ENCODE measurements at regions not wholly inside any gene's neighbourhood (a gene's known extent, or its start where the extent isn't known, plus 50 kb on each side); places are given as distances from the start of the nearest gene placed in this dataset.

DNA sequence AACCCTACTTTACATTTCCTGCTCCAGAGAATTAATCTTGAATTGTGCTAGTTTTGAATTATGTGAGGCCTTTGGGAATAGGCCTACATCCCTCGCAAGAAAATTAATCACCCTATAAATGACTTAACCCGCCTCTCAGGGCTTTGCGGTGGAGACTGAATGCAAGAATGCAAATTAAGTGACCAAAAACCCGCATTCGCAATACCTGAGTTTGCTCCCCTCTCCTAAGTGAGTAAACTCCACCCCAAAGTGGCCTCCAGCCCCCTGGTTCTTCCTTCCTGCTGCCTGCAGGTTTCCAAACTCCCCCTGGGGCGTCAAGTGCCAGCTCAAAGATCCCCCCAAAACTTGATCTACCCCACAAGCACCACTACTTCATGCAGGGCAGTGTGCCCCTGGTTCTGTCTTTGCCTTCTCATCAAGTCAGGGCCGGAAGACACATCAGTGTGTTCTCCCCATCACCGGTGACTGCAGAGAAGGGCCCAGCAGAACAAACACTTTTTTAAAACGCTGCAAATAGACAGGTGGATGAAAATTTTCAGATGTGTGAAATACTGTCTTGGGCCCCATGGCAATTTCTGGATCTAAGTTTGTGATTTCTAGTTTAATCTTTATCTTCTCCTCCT lies 644.7 kb downstream of the VRK1 start:
- intact Hi-C loops (cut with DNase I), result no loop called here

DNA sequence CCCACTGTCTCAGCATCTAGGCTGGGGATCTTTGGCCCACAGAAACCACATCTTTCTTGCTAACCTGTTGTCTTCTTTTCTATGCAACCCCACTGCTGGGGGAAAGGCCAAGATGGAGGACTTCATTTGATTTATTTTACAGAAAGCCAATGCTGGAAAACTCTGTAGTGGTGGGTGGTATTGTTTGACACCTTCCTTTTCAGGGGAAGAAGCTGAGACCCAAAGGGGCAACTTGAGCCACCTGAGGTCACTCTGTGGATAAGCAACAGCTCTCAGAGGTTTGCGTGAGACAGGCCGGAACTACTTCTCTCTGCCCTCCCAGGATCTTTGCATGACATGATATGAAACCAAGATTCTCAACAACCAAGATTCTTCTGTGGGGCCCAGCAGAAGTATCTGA lies 645.2 kb downstream of the VRK1 start:
- DNase-seq (ENCODE audit: low spot score), result no peak
- intact Hi-C loops (cut with DNase I), result no loop called here

More for the DNA sequence above, 644.7 kb downstream of the VRK1 start:
- no peak for DNase-seq (ENCODE audit: low spot score)

DNA sequence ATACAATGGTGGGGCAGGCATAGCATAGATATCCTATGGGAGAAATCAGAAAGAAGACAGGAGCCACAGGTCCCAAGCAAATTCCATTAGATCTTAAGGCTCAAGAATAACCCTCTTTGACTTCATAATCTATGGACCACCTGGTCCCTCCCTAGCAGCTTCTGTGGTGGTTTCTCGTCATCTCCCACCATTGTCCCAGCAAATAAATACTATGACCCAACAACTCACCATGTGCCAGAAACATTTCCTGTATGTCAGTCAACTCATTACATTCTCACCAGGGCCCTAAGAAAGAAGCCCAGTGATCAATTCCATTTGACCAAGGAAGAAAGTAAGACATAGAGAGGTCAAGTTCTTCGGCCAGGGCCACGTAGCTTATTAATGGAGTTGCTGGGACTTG lies 646.2 kb downstream of the VRK1 start:
- DNase-seq (ENCODE audit: low spot score), result no peak
- intact Hi-C loops (cut with DNase I), result no loop called here

DNA sequence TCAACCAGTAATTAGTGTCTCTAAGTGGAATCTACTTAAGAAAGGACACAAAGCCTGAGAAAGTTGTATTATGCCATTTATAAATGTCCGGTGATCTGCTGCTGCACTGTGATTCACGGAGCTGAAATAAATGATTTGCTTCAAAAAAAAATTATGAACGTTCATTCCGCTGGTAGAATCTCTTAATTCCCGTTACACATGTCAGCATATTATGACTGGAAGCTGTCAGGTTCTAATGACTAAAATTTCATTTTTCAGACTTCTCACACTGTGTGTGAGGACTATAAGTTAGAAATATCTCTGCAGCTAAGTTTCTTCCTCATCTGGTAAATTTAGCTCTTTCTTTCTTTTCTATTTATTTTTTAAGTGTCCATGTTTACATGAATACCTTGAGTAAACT lies 647.1 kb downstream of the VRK1 start:
- intact Hi-C loops (cut with DNase I), result no loop called here
- no peak for DNase-seq (ENCODE audit: low spot score)

DNA sequence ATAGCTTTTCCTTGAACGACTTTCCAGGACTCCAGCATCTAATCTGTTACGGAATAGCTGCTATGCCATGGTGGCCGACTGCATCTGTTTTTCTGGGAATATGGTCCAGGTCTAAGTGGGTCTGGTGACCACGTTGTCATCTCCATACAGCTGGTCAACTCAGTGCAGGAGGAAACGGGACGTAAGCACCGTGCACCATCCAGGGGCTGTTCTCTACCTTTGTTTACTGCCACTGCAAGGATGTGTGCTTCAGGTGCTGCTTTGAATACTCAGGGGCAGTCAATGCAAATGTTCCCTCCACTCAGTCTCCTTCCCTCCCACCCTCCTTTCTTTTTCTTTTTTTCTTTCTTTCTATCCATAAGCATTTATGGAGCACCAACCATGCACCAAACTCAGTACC lies 648.2 kb downstream of the VRK1 start:
- DNase-seq (ENCODE audit: low spot score), result no peak
- intact Hi-C loops (cut with DNase I), result no loop called here

DNA sequence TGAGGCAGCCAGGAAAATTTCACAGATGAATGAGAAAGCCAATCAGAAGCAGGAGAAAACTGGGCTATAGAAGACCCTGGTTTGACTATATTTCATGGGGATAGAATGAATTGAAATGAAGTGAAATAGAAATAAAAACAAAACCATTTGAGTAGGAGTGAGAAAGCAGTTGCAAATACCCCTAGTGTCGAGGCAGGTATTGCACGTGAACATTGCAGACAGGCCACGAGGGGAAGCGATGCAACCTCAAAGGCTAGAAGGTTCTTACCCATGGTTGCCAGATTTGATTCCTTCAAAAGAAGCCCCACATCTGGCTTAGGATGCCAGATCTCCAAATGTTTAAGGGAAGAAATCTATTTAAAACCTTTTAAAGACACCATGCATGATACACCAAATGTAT lies 648.9 kb downstream of the VRK1 start:
- intact Hi-C loops (cut with DNase I), result no loop called here
- DNase-seq (ENCODE audit: low spot score), result no peak

DNA sequence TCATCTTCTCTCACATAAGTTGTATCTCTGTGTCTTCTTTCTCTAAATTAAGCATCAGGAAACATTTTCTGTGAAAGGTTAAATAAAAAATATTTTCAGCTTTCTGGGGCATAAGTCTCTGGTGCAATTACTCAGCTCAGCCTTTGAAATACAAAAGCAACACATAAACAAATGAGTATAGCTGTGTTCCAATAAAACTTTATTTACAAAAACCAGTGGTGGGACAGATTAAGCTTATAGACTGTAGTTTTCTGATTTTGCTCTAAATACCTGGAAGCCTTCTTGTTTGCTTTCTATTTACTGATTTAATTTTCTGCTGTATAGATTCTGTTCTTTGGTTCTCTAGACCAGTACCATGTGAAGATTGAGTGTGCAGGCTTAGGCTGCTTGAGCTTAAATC lies 655.1 kb downstream of the VRK1 start:
- intact Hi-C loops (cut with DNase I), result no loop called here
- DNase-seq (ENCODE audit: low spot score), result no peak

DNA sequence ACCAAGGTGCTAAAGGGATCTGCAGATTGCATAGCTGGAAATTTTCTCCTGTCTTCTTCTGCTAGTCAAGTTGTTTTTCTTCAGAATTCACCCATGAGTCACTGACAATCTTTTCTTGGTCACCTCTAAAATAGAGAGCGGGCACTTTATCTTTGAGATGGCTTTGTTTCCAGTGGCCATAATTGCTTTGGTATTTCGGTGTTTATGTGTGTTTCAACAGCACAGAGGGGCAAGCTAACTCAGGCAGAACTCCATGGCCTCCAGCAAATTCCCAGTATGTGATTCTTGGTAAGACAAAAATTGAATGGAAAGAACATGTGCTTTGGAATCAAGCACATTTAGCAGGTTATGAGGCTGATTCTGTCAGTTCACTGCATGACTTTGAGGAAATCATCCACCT lies 656.8 kb downstream of the VRK1 start:
- no peak for DNase-seq (ENCODE audit: low spot score)
- intact Hi-C loops (cut with DNase I), result no loop called here

DNA sequence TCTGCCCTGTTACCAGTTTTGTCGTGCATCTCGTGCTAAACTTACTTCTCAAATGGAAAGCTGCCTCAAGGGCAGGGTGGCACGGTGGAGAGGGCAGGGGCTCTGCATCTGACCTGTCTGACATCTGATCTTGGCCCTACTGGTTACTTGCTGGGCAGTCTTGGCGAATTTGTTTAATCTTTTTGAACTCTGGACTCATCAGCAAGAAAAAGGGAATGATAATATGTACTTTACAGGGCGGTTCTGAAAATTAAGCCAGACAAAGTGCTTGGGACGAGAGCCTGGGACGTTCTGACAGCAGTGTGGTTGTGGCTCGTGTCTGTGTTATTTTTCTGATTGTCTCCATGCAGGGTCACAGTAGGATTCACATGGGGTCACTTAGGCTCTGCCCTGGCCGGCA lies 659.3 kb downstream of the VRK1 start:
- intact Hi-C loops (cut with DNase I), result no loop called here
- no peak for DNase-seq (ENCODE audit: low spot score)

DNA sequence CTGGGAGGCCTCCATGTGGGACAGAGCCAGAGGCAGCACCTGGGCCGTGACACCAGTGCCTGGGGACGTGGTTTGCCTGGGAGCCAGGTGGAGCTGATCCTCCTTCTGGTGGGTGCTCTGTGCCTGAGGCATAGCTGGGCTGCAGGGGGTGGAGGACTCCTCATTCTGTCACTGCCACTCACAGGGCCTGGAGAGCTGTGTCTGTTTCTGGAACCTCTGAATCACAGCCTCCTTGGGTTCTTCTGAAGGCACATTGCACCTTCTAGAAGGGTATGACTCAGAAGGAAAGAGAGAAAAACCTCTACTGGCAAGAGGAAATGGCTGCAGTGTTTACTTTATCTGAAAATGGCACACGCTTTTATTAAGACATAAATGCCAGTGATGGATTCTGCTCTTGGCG lies 659.8 kb downstream of the VRK1 start:
- intact Hi-C loops (cut with DNase I), result no loop called here
- DNase-seq (ENCODE audit: low spot score), result no peak

DNA sequence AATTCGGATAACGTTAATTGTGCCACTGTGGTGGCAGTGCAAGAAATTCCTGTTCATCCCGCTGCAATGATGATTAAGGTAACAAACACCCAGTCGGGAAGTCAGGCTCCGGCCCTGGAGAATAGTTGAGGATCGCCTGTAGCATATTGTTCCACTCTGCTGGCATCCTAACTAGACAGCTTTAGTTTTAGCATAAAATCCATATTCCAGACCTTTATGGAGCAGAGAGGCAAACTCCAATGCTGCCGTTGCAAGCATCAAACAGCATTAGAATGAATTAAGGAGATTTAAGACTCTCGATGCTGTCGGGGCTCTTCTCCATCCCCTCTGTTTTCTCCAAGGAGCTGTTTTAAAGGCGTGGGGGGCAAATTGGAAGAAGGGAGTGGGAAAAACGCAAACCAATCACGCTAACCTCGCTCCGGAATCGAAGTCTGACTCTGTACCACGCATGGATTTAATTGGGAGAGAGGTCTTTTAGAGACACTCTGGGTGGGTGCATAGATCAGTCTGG lies 660.4 kb downstream of the VRK1 start:
- no peak for DNase-seq (ENCODE audit: low spot score)
- intact Hi-C loops (cut with DNase I), result no loop called here

DNA sequence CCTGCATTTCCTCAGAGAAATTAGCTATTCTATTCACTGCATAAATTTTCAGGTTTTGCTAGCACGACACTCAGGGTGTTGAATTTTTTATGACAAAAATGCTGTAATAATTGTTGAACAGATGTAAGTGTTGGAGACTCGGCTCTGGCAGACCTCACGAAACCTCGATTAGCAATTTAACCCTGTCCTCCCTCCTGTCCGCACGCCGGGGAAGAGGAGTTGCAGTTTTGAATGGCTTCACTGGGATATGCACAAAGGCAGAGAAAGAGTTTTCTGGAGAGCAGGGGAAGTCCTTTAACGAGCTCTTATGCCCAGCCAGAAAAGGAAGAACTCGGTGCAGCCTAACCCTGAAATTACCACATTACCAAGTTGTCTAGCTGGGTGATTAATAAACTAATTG lies 661.1 kb downstream of the VRK1 start:
- intact Hi-C loops (cut with DNase I), result no loop called here
- DNase-seq (ENCODE audit: low spot score), result no peak

DNA sequence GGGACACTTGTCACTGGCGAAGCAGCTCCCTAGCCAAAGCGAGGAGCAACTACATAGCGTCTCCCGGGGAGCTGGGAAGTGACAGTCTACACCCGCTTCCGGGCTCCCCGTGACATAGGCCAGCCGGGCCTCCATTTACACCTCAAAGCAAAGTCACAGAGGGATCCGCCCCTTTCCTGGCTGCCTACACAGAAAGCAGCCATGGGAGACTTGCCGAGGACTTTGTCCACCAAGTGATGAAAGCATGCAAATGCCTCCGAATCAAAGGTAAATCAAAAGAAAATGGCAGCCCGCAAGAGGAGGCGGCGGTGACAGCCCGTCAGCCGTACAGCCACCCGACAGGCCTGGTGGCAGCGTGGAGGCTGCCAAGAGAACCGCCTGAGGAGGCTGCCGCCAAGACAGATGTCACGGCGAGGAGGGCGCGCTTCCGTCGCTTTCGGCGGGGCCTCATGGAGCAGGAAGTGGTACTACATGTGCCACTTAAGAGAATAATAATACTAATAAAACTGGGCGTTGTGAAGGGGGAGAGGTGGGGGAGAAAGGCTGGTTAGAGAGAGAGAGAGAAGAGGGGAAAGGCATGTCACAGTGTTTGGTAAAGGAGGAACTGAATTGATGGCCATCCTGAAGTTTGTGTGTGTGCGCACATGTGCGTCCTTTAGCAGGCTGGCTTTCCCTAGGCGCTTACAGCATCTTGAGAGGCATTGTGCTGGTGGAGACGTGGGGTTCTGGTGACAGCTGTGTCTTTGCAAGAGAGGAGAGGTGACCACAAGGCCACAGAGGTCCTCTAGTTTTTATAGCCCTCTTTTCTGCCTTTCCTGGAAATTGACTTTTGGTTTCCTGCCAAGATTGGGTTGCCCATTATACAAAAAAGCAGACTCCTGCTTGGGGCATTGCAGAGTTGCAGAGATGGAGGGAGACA lies 661.7 kb downstream of the VRK1 start:
- no peak for DNase-seq (ENCODE audit: low spot score)
- intact Hi-C loops (cut with DNase I), result no loop called here

DNA sequence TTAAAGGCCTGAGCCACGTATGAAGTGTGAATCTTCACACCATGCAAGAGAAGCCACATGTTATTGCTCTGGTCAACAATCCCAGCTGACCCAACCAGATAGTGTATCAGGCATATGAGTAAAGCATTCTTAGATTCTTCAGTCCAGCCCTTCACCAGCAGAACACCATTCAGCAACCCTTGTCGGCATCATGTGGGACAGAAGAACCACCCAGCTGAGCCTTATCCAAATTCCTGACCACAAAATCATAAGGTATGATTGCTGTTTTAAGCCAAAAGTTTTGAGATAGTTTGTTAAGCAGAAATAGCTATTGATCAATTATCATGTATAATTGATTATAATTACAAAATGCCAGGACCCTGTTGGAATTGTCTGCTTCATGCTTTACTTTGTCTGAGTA lies 664.9 kb downstream of the VRK1 start:
- intact Hi-C loops (cut with DNase I), result no loop called here
- no peak for DNase-seq (ENCODE audit: low spot score)

DNA sequence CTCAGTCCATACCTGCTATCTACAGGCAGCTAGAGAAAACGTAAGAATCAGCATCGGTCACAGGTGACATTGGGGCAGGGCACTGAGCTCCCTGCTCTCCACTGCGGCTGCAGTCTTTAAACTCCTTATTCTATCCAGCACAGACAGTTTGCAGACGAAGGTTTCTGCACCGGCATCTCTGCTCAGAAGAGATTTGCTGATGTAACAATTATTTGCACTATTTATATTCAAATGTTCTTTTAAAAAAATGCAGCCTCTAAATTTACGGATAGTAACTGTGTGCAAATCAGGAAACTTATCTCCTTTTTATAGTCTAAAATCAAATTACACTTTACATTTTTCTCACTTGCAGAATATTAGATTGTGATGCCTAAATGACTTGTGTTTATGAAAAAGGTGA lies 671.0 kb downstream of the VRK1 start:
- no peak for DNase-seq (ENCODE audit: low spot score)
- intact Hi-C loops (cut with DNase I), result no loop called here

DNA sequence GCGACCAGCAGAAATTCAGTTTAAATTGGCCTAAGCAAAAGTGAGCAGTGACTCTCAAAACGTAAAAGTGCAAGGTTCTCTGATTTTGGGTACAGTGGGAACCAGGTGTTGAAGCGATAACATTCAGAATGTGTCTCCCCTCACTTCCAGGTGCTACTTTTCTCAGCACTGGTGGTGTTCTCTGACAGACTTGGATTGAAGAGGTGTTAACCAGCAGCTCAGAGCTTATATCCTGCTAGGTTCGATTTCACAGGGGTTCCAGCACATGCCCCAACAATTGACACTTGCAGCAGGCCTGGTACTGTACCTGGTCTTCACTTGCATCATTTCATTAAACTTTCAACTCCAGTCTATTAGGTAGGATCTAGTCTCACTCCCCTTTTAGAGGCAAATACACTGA lies 680.2 kb downstream of the VRK1 start:
- DNase-seq (ENCODE audit: low spot score), result no peak
- intact Hi-C loops (cut with DNase I), result no loop called here

DNA sequence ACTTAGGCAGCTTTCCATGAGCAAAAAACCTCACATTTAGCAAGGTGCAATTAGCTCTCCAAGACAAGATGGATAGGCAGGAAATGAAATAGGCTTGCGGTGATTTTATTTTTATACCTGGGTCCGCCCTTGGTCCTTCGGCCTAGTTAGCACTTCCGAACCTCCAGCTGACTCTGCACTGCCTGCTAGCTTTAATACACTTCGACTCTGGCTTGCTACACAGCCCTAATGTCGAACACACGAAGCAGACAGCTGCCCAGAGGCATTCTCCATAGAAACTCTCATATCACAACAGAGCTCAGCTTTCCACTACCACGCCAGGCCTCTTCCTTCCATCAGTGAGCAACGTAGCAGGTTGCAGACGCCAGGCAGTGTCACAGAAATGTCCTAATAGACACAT lies 688.0 kb downstream of the VRK1 start:
- intact Hi-C loops (cut with DNase I), result no loop called here
- no peak for DNase-seq (ENCODE audit: low spot score)

DNA sequence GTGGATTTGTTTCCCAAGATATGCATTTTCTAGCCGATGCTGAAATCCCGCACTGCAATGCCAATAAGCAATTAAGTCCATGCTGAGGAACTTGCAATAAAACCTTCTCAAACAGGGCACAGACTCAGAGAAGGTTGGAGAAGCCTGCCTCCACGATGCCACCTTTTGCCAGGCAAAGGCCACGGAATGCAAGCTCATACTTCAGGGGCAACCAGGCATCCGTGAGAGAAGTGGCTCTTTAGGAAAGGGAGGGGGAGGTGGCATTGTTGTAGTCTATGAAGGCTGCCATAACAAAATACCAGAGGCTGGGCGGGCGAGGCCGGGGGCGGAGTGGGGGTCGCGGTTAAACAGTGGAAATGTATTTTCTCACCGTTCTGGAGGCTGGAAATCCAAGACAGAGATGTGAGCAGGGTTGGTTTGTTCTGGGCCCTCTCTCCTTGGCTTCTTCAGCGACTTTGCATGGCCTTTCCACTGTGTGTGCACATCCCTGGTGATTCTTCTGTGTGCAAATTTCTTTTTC lies 689.5 kb downstream of the VRK1 start:
- intact Hi-C loops (cut with DNase I), result no loop called here

DNA sequence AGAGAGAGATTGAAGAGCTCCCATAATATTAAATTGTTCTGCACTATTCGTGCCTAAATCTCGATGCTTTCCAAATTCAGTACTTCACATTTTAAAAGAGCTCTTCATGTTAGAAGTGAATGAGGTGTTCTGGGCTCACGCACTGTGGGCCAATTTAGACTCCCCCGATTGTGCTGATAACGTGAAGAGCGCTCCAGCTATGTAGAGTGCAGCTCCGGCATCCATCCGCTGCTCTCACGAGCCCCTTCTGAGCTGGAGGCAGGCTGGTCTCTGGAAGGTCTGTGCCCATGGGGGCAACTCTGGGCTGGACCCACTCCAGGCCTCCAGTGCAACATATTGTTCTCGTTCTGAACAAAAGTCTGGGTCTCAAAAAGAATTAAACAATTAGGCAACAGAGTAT lies 692.6 kb downstream of the VRK1 start:
- DNase-seq (ENCODE audit: low spot score), result no peak
- intact Hi-C loops (cut with DNase I), result no loop called here

More for the DNA sequence above, 689.5 kb downstream of the VRK1 start:
- DNase-seq (ENCODE audit: low spot score), result no peak

DNA sequence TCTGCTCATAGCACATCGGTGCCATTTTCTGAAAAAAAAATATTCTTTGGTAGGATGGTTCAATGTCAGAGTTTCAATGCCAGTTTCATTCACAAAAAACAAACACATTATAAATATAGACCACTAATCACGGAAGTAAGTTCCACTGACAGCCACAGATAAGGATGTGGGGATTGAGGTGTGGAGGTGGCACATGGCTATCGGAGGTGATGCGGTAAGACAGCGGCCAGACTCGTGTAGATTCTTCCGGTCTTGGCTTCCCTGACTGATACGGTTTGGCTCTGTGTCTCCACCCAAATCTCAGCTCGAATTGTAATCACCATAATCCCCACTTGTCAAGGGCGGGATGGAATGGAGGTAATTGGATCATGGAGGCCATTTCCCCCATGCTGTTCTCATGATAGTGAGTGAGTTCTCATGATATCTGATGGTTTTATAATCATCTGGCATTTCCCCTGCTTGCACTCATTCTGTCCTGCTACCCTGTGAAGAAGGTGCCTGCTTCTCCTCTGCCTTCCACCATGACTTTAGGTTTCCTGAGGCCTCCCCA lies 693.4 kb downstream of the VRK1 start:
- intact Hi-C loops (cut with DNase I), result no loop called here
- DNase-seq (ENCODE audit: low spot score), result no peak

DNA sequence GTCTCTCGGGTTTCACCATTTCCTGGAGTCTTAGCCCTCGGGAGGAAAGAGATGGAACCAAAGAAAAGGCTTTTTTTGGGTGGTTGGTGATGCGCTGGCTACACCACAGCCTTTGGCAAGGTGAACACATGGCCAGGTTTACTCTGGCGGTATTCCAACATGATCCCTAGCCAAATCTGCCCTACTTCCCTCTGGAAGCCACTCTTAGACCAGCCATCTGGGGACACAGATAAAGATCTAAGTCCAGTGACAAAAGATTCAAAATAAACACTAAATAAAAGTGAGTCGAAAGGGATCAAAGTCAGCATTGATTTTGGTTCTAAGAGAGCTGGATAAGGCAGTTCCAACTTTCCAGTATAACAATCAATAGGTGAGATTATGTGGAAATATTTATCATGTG lies 694.5 kb downstream of the VRK1 start:
- no peak for DNase-seq (ENCODE audit: low spot score)
- intact Hi-C loops (cut with DNase I), result no loop called here
